Lower leg skin (tissue), 3 donors: ENCODE measurements at regions not wholly inside any gene's neighbourhood (a gene's known extent, or its start where the extent isn't known, plus 50 kb on each side); places are given as distances from the start of the nearest gene placed in this dataset.

Experiments used
- POLR2A ChIP-seq, 2 donors: fragments of 450-650 bp; IDR thresholded peaks; one replicate each; pipeline ENCODE4 v1.6.1; 2016 to 2017; ENCODE audit warnings: antibody characterized with exemption in 2 of 2, mild to moderate bottlenecking in 1 of 2, moderate library complexity in 1 of 2
- TF ChIP-seq, protein P1 (sequence below), 3 donors: fragments of 450-650 bp; IDR thresholded peaks; one replicate each; pipeline ENCODE4 v1.5.1; 2016; ENCODE audit warnings: antibody characterized with exemption in 3 of 3, mild to moderate bottlenecking in 3 of 3, moderate library complexity in 2 of 3

DNA sequence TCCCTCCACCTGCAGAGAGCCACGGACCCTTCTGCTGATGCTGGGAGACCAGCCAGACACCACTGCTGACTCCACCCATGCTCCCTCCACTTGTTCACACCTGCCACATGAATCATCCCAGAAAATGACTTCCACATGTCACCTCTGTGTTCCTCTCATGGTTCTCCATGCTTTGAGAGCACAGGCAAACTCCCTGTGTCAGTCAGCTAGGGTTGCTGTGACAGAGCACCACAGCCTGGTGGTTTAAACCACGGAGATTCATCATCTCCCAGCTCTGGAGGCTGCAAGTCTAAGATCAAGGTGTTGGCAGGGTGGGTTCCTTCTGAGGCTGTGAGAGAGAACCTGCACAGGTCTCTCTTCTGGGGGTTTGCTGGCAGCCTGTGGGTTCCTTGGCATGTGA lies 381.4 kb downstream of the GADD45G start:
- TF ChIP-seq, protein P1, sequence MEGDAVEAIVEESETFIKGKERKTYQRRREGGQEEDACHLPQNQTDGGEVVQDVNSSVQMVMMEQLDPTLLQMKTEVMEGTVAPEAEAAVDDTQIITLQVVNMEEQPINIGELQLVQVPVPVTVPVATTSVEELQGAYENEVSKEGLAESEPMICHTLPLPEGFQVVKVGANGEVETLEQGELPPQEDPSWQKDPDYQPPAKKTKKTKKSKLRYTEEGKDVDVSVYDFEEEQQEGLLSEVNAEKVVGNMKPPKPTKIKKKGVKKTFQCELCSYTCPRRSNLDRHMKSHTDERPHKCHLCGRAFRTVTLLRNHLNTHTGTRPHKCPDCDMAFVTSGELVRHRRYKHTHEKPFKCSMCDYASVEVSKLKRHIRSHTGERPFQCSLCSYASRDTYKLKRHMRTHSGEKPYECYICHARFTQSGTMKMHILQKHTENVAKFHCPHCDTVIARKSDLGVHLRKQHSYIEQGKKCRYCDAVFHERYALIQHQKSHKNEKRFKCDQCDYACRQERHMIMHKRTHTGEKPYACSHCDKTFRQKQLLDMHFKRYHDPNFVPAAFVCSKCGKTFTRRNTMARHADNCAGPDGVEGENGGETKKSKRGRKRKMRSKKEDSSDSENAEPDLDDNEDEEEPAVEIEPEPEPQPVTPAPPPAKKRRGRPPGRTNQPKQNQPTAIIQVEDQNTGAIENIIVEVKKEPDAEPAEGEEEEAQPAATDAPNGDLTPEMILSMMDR (IDR thresholded peaks at IDR 0.05), result no peak
- TF ChIP-seq POLR2A (IDR thresholded peaks at IDR 0.05), result no peak
